ENCODE measurements at regions not wholly inside any gene's neighbourhood (a gene's known extent, or its start where the extent isn't known, plus 50 kb on each side); places are given as distances from the start of the nearest gene placed in this dataset.

- TF ChIP-seq POLR2A (IDR thresholded peaks at IDR 0.05; ENCODE audit: low read length) (no peak), GATA1 (IDR thresholded peaks at IDR 0.05; ENCODE audit: low read depth, low read length) (no peak)
Measured at GRCh38 chr16:59121411-59122261, 387.5 kb upstream of the GOT2 start.
